OCI-LY3 (cell line): ENCODE measurements at regions not wholly inside any gene's neighbourhood (a gene's known extent, or its start where the extent isn't known, plus 50 kb on each side); places are given as distances from the start of the nearest gene placed in this dataset.

Experiments used
- H2AFZ ChIP-seq: fragments of 200-600, 300-600 bp; shearing (Covaris generic); 2 replicates; pipeline ENCODE4 v1.6.0; 2014; ENCODE audit warnings: antibody characterized with exemption, low read depth, low read length
- H3K27ac ChIP-seq: fragments of 200-600, 300-600 bp; sonication (generic); 2 replicates; pipeline ENCODE4 v1.5.1; 2014; ENCODE audit warnings: mild to moderate bottlenecking, low read length, moderate library complexity, mixed read lengths
- H3K27me3 ChIP-seq: fragments of 200-600, 300-600 bp; sonication (generic); 2 replicates; pipeline ENCODE4 v1.6.1; 2014; ENCODE audit warnings: low read depth, low read length, mixed read lengths
- H3K36me3 ChIP-seq: fragments of 200-600, 300-600 bp; sonication (generic); replicated peaks from 2 replicates; pipeline ENCODE3; 2014; ENCODE audit warnings: low read depth, low read length, mixed read lengths
- H3K4me1 ChIP-seq: fragments of 300-600, 200-600 bp; sonication (generic); 2 replicates; pipeline ENCODE4 v1.6.1; 2014; ENCODE audit warnings: low read length, mixed read lengths
- H3K4me2 ChIP-seq: fragments of 200-600, 300-600 bp; sonication (generic); 2 replicates; pipeline ENCODE4 v1.6.1; 2014; ENCODE audit warnings: low read length, mixed read lengths
- H3K4me3 ChIP-seq: fragments of 300-600, 200-600 bp; sonication (generic); 2 replicates; pipeline ENCODE4 v1.5.1; 2014; ENCODE audit warnings: antibody characterized with exemption, mild to moderate bottlenecking, low read length, moderate library complexity
- H3K79me2 ChIP-seq: fragments of 300-600, 200-600 bp; shearing (Covaris generic); 2 replicates; pipeline ENCODE4 v1.6.1; 2014; ENCODE audit warnings: mild to moderate bottlenecking, low read length, mixed read lengths
- H3K9ac ChIP-seq: fragments of 300-600, 200-600 bp; shearing (Covaris generic); 2 replicates; pipeline ENCODE4 v1.6.0; 2014; ENCODE audit warnings: mild to moderate bottlenecking, low read length, moderate library complexity
- H3K9me3 ChIP-seq: fragments of 200-600, 300-600 bp; shearing (Covaris generic); 2 replicates; pipeline ENCODE4 v1.6.1; 2014; ENCODE audit warnings: low read length, mixed read lengths; ENCODE audit not compliant: insufficient read depth
- H4K20me1 ChIP-seq: fragments of 200-600, 300-600 bp; sonication (generic); 2 replicates; pipeline ENCODE4 v1.6.1; 2016; ENCODE audit warnings: low read length, mixed read lengths; ENCODE audit not compliant: insufficient read depth
- EZH2phosphoT487 ChIP-seq: fragments of 200-600 bp; shearing (Covaris generic); IDR thresholded peaks from 2 replicates; pipeline ENCODE4 v1.6.1; 2018; ENCODE audit warnings: antibody characterized with exemption, mixed run types, low read depth
- TF ChIP-seq, protein P1 (sequence below): fragments of 200-600, 300-600 bp; sonication (generic); IDR thresholded peaks from 2 replicates; pipeline ENCODE4 v1.5.1; 2014; ENCODE audit warnings: antibody characterized with exemption, low read length, low read depth

DNA sequence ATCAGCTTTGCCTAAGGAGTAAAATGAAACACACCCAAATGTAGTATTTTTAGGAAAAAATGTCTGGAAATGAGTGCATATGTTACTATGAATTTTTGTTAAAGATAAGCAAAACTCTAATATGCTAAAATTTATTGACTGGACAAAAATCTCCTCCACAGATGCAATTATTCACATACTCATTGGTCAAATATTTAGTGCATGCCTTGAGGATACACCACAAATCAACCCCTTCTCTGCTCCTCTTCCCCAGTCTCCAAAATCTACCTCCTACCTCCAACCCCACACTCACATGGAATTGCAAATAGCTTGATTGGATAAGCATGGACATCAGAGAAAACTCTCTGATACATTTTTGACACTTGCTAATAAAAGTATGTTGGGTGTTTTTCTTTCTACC lies 95.6 kb upstream of the CDC42EP3 start:
- no peak overlapping the region for H3K4me2 ChIP-seq
- no peaks in the 10 kb centered on the region for H4K20me1 ChIP-seq
- H3K9ac ChIP-seq: no peak overlapping the region
- H3K27me3 ChIP-seq: no peaks in the 10 kb centered on the region
- TF ChIP-seq, protein P1, sequence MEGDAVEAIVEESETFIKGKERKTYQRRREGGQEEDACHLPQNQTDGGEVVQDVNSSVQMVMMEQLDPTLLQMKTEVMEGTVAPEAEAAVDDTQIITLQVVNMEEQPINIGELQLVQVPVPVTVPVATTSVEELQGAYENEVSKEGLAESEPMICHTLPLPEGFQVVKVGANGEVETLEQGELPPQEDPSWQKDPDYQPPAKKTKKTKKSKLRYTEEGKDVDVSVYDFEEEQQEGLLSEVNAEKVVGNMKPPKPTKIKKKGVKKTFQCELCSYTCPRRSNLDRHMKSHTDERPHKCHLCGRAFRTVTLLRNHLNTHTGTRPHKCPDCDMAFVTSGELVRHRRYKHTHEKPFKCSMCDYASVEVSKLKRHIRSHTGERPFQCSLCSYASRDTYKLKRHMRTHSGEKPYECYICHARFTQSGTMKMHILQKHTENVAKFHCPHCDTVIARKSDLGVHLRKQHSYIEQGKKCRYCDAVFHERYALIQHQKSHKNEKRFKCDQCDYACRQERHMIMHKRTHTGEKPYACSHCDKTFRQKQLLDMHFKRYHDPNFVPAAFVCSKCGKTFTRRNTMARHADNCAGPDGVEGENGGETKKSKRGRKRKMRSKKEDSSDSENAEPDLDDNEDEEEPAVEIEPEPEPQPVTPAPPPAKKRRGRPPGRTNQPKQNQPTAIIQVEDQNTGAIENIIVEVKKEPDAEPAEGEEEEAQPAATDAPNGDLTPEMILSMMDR: no peak
- TF ChIP-seq EZH2phosphoT487: no peak
- H3K79me2 ChIP-seq: no peaks in the 10 kb centered on the region
- H3K27ac ChIP-seq: no peak overlapping the region
- no peaks in the 10 kb centered on the region for H3K36me3 ChIP-seq
- H3K4me1 ChIP-seq: peaks cover 5% of the 10 kb centered on the region
- no peaks in the 10 kb centered on the region for H3K9me3 ChIP-seq
- no peak overlapping the region for H3K4me3 ChIP-seq
- H2AFZ ChIP-seq: no peak overlapping the region

DNA sequence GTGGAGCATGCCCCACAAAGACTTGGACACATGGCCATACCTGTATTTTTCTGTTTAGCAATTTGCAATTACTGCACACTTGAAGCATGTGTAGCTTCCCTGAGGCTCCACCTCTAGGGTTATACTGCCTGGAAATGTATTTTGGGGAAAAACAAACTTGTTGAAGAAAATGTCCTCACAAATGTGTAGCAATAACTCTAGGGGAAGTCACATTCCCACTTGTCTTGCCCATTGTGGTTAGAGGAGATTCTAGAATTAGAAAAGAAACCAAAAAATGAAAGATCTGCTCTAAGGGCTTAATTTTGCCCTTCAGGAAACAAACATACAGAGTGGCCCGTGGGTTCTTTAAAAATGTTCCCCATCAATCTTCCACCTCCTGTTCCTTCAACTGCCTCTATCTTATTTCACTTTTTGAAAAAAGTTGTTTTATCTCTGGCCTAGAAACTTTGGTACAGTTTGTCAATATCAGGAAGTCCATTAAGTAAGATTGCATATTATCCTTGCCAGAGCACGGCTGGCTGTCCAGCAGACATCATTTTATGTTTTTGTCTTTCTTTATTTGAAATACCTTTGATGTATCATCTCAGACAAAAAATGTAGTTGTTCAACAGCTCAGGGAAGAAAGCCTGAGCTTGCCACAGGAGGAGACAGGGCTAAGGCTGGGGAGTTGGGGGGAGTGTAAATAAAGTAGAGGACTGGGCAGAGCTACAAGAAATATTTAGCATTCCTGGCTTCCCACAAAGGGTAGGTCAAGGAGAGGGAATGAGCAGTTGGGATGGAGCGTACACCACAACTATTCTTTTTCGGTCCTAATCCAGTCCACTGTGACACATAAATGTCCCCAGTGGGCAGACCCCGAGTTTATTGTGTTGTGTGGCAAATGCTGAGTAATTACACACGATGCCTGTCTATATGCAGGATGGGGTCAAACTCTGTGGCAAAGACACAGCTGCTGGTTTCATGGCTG lies 96.8 kb upstream of the CDC42EP3 start:
- Histone ChIP-seq H2AFZ (no peak overlapping the region), H4K20me1 (no peaks in the 10 kb centered on the region)

DNA sequence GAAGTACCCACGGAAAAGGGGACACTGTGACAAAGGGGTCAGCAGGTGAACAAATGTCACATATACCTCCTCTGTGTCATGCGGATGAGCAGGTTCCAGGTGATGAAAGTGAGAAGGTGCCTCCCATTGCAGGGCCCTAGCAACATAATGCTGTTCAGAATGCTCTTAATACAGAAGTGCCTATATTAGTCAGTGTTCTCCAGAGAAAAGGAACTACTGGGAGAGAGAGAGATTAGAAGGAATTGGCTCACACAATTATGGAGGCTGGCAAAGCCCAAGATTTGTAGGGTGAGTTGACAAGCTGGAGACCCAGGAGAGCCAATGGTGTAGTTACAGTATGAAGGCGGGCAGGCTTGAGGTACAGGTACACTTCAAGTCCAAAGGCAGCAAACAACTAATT lies 98.1 kb upstream of the CDC42EP3 start:
- H4K20me1 ChIP-seq: no peaks in the 10 kb centered on the region
- TF ChIP-seq, protein P1: no peak
- no peak for TF ChIP-seq EZH2phosphoT487
- H3K27me3 ChIP-seq: no peaks in the 10 kb centered on the region
- H3K27ac ChIP-seq: no peak overlapping the region
- no peak overlapping the region for H3K9ac ChIP-seq
- H3K4me3 ChIP-seq: no peak overlapping the region
- H3K4me2 ChIP-seq: no peak overlapping the region
- no peaks in the 10 kb centered on the region for H3K36me3 ChIP-seq
- H3K79me2 ChIP-seq: no peaks in the 10 kb centered on the region
- H3K4me1 ChIP-seq: no peaks in the 10 kb centered on the region
- no peaks in the 10 kb centered on the region for H3K9me3 ChIP-seq
- no peak overlapping the region for H2AFZ ChIP-seq

More for the DNA sequence above, 96.8 kb upstream of the CDC42EP3 start:
- H3K36me3 ChIP-seq: no peaks in the 10 kb centered on the region
- TF ChIP-seq, protein P1: no peak
- TF ChIP-seq EZH2phosphoT487: no peak
- no peaks in the 10 kb centered on the region for H3K9me3 ChIP-seq
- no peaks in the 10 kb centered on the region for H3K27me3 ChIP-seq
- H3K27ac ChIP-seq: no peak overlapping the region
- no peak overlapping the region for H3K4me3 ChIP-seq
- H3K79me2 ChIP-seq: no peaks in the 10 kb centered on the region
- no peak overlapping the region for H3K9ac ChIP-seq
- H3K4me2 ChIP-seq: no peak overlapping the region
- H3K4me1 ChIP-seq: no peaks in the 10 kb centered on the region

DNA sequence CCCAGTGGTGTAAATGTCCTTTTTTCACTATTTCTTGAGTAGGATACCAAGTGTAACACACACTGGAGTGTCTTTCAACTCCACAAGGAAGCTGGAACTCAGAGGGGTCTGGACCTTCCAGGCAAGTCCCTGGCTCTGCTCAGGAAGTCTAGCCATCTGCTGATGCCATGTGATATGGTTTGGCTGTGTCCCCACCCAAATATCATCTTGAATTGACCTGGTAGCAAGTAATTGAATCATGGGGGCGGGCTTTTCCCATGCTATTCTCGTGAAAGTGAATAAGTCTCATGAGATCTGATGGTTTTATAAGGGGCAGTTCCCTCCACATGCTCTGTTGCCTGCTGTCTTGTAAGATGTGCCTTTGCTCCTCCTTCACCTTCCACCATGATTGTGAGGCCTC lies 99.4 kb upstream of the CDC42EP3 start:
- Histone ChIP-seq H4K20me1 (no peaks in the 10 kb centered on the region), H3K9ac (no peak overlapping the region), H3K9me3 (no peaks in the 10 kb centered on the region), H3K79me2 (no peaks in the 10 kb centered on the region), H3K36me3 (no peaks in the 10 kb centered on the region), H3K4me1 (no peaks in the 10 kb centered on the region), H3K4me3 (no peak overlapping the region), H3K27me3 (no peaks in the 10 kb centered on the region), H2AFZ (no peak overlapping the region), H3K27ac (no peak overlapping the region), H3K4me2 (no peak overlapping the region)
- TF ChIP-seq, protein P1: no peak
- TF ChIP-seq EZH2phosphoT487: no peak
